ENCODE measurements at regions not wholly inside any gene's neighbourhood (a gene's known extent, or its start where the extent isn't known, plus 50 kb on each side); places are given as distances from the start of the nearest gene placed in this dataset.

DNA sequence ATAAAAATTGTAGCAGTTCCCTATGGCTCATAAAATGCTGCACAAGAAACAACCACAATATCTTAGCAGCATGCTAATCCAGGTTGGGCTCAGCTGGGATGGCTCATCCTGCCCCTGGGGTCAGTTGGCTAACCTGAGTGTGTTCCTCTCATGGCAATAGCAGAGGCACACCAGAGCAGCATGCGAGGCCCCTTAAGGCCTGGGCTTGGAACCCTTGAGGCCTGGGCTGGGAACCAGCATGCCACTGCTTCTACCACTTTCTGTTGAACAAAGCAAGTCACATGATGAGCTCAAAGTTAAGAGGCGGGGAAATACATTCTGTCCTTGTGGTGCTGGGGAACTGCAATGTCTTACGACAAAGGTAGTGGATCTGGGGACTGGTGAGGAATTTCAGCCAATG is 154.4 kb upstream of the FOXF1 start:
- TF ChIP-seq POLR2A (IDR thresholded peaks at IDR 0.05), result no peak
- TF ChIP-seq CTCF (IDR thresholded peaks at IDR 0.05), result no peak

Data from lower leg skin (tissue), 3 donors.